GM08714 (cell line): ENCODE measurements at regions not wholly inside any gene's neighbourhood (a gene's known extent, or its start where the extent isn't known, plus 50 kb on each side); places are given as distances from the start of the nearest gene placed in this dataset.
"Not testable (repeated sequence)": the region's sequence is repeated elsewhere in the genome, so short reads cannot be mapped to it uniquely, and the experiment has no call there.

Source experiments
- H3K4me3 ChIP-seq: fragments of 200-500 bp; sonication (Bioruptor generic); 2 replicates; pipeline ENCODE4 v1.5.1; 2014; ENCODE audit warnings: mild to moderate bottlenecking, low read length, inconsistent platforms
- ZNF274 ChIP-seq: IDR thresholded peaks from 2 replicates; pipeline ENCODE4 v1.6.1; 2012; ENCODE audit warnings: mild to moderate bottlenecking, low read depth, low read length

- no peak for TF ChIP-seq ZNF274
- no peak overlapping the region for H3K4me3 ChIP-seq
These were observed 600.6 kb upstream of the SEMA6D start for GRCh38 chr15:47116698-47117097.

DNA sequence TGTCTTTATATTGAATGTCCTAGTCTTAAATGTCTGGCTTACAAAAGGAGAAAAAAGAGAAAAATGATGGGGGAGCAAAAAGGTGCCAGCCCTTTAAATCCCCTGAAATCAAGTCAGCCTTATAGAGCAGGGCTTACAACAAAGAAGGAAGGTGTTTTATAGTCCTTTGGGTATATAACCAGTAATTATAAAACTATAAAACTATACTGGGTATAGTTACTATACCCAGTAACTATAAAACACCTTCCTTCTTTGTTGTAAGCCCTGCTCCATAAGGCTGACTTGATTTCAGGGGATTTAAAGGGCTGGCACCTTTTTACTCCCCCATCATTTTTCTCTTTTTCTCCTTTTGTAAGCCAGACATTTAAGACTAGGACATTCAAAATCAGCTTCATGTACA, 598.0 kb upstream of the SEMA6D start:
- TF ChIP-seq ZNF274: no peak
- H3K4me3 ChIP-seq: no peak overlapping the region

GRCh38 chr15:47124430-47125102, 592.7 kb upstream of the SEMA6D start:
- TF ChIP-seq ZNF274: no peak
- no peak overlapping the region for H3K4me3 ChIP-seq

DNA sequence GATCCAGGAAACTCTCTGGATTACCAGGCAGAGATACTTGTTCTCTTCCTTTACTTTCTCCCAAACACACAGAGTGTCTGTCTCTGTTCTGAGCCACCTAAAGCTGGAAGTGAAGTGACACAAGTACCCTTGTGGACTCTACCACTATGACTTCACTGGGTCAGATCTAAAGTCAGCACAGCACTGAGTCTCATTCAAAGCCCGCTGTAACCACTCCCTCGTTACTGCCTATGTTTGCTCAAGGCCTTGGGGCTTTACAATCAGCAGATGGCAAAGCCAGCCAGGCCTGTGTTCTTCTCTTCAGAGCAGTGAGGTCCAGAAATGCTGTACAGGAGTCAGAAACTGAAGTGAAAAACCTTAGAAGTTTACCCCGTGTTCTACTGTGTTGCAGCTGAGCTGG, 588.3 kb upstream of the SEMA6D start:
- no peak for TF ChIP-seq ZNF274
- no peak overlapping the region for H3K4me3 ChIP-seq

- not testable (repeated sequence) for H3K4me3 ChIP-seq
These were observed 585.9 kb upstream of the SEMA6D start for GRCh38 chr15:47131450-47131849.

GRCh38 chr15:47135267-47135666, 582.0 kb upstream of the SEMA6D start:
- no peak for TF ChIP-seq ZNF274
- no peak overlapping the region for H3K4me3 ChIP-seq

GRCh38 chr15:47136236-47136635, 581.1 kb upstream of the SEMA6D start:
- TF ChIP-seq ZNF274: no peak
- no peak overlapping the region for H3K4me3 ChIP-seq

DNA sequence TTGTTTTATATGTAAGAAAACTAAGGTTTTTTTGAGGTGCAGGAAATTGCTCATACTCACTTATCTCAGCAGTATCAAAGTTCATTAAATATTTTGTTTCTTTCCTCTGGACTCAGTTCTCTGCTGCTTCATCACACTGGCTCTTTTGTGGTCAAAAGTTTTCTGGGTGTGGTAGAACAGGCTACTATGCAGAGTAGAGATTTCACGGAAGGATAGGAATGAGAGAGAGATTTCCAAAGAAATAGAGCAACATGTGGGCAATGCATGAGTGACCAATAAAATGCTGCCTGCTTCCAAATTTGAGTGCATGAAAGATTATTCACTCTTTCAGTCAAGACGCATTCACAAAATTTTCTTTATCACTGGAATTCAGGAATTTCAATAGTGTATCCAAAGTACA, 577.3 kb upstream of the SEMA6D start:
- TF ChIP-seq ZNF274: no peak

DNA sequence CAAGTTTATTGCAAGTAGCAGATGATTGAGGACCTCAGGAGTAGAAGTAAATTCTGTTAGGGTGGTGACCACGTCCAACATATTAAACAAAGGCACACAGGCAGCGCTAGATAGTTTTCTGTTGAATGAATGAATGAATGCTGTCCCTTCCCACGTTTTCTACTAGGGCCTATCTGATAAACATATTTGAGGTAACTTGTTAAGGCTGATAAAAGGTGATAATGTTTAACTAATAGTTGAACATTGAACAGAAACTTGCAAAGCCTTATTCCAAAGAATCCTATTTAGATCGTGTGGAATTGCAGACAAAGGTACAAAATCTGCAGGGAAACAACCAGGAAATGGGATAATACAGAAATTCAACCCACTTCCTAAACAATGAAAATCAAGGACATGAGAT, 559.5 kb upstream of the SEMA6D start:
- TF ChIP-seq ZNF274: no peak
- H3K4me3 ChIP-seq: no peak overlapping the region

More for the DNA sequence above, 577.3 kb upstream of the SEMA6D start:
- H3K4me3 ChIP-seq: no peak overlapping the region

DNA sequence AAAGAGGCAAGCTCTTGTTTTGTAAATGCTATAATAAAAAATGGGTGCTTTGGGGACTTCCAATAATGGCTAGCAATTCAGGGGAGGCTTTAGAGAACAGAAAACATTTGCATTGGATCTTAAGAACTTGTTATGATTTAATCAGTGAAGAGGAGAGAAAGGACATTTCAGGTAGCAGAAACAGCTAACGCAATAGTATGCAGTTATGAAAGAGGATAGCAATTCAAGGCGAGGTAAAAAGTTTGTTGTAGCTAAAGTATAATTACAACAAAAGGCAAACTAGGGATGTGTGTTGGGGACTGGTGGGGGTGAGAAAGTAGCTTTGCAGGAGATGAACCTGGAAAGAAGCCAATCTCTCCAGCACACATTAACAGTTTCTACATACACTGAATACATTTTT, 558.7 kb upstream of the SEMA6D start:
- TF ChIP-seq ZNF274: no peak
- H3K4me3 ChIP-seq: no peak overlapping the region

GRCh38 chr15:47177177-47177576, 540.1 kb upstream of the SEMA6D start:
- TF ChIP-seq ZNF274: no peak

DNA sequence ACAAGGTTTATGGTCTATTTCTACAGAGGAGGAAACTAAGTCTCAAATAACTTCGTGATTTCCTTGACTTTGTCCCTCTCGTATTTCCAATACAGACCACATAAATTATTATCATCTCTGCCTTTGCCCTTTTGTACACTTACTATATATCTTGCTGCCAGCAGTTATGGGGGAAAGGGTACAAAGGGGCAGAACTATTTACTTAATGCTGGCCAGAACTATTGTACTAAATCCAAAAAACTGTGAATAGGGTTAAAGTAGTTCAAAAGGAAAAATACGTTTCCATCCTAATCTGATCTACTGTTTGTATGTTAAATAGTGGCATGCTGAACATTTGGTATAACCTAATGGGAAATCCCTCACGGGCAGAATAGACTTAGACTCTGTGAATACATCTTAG, 537.3 kb upstream of the SEMA6D start:
- no peak for TF ChIP-seq ZNF274

More at GRCh38 chr15:47177177-47177576, 540.1 kb upstream of the SEMA6D start:
- no peak overlapping the region for H3K4me3 ChIP-seq

GRCh38 chr15:47182818-47183217, 534.5 kb upstream of the SEMA6D start:
- TF ChIP-seq ZNF274: no peak
- H3K4me3 ChIP-seq: no peak overlapping the region

More for the DNA sequence above, 537.3 kb upstream of the SEMA6D start:
- H3K4me3 ChIP-seq: no peak overlapping the region

GRCh38 chr15:47184003-47184907, 533.0 kb upstream of the SEMA6D start:
- peak overlapping the region; percentile 9 for H3K4me3 ChIP-seq
- no peak for TF ChIP-seq ZNF274
